ENCODE measurements at regions not wholly inside any gene's neighbourhood (a gene's known extent, or its start where the extent isn't known, plus 50 kb on each side); places are given as distances from the start of the nearest gene placed in this dataset.
"Not testable (repeated sequence)": the region's sequence is repeated elsewhere in the genome, so short reads cannot be mapped to it uniquely, and the experiment has no call there.

GRCh38 chrX:41009850-41010846 lies 75.1 kb upstream of the USP9X start:
- H4K8ac ChIP-seq (ENCODE audit: low read length): peak overlapping the region; percentile 75
- peak overlapping the region in 1 of 2 experiments; percentile 66 for H3K4me3 ChIP-seq (ENCODE audit: insufficient read depth in 1 of 2, low read depth in 1 of 2, low read length in 2 of 2)
- WGBS: 53% methylated on average over 26 of the region's 28 CpGs
- peak overlapping the region; percentile 21 to 54 for H3K18ac ChIP-seq (ENCODE audit: low read depth in 1 of 2, low read length in 2 of 2)
- no peaks in the 10 kb centered on the region for H3K36me3 ChIP-seq (ENCODE audit: control insufficient read depth in 1 of 2, insufficient read depth in 2 of 2, low read depth in 1 of 2, low read length in 2 of 2)
- H3K4me2 ChIP-seq (ENCODE audit: low read length, poor library complexity, severe bottlenecking): no peak overlapping the region
- no peak overlapping the region for H3K23ac ChIP-seq (ENCODE audit: low read length in 2 of 2)
- peak overlapping the region; percentile 80 for H4K91ac ChIP-seq (ENCODE audit: low read length)
- no peak overlapping the region for H2BK15ac ChIP-seq (ENCODE audit: low read depth, poor library complexity, severe bottlenecking)
- peak; percentile 92 for DNase-seq
- peak overlapping the region; percentile 88 for H3K9ac ChIP-seq (ENCODE audit: low read length)
- H2BK120ac ChIP-seq (ENCODE audit: low read depth, low read length): peak overlapping the region; percentile 29
- H3K27ac ChIP-seq (ENCODE audit: low read length, poor library complexity, severe bottlenecking): peak overlapping the region; percentile 48
- no peak overlapping the region for H2BK12ac ChIP-seq (ENCODE audit: low read length in 2 of 2)
- H3K14ac ChIP-seq (ENCODE audit: low read length in 2 of 2): no peak overlapping the region
- peaks cover 0 to 26% of the 10 kb centered on the region in 2 experiments for H3K27me3 ChIP-seq (ENCODE audit: control insufficient read depth in 1 of 2, insufficient read depth in 1 of 2, low read length in 2 of 2)
- peak overlapping the region in 1 of 2 experiments; percentile 5 for H3K4ac ChIP-seq (ENCODE audit: low read depth in 1 of 2, low read length in 2 of 2)
- no peaks in the 10 kb centered on the region for H3K79me1 ChIP-seq (replicated peaks; ENCODE audit: low read length, poor library complexity, severe bottlenecking)
- H3K4me1 ChIP-seq (ENCODE audit: control insufficient read depth, insufficient read depth, low read depth, low read length): peaks cover 2% of the 10 kb centered on the region
- H2AK5ac ChIP-seq (ENCODE audit: low read length, severe bottlenecking): no peak overlapping the region
- no peaks in the 10 kb centered on the region for H3K9me3 ChIP-seq (ENCODE audit: control insufficient read depth, low read length)
- no peak overlapping the region for H2AFZ ChIP-seq (ENCODE audit: low read depth, low read length)
- no peak overlapping the region for H2BK5ac ChIP-seq (ENCODE audit: low read depth, low read length, poor library complexity, severe bottlenecking)

DNA sequence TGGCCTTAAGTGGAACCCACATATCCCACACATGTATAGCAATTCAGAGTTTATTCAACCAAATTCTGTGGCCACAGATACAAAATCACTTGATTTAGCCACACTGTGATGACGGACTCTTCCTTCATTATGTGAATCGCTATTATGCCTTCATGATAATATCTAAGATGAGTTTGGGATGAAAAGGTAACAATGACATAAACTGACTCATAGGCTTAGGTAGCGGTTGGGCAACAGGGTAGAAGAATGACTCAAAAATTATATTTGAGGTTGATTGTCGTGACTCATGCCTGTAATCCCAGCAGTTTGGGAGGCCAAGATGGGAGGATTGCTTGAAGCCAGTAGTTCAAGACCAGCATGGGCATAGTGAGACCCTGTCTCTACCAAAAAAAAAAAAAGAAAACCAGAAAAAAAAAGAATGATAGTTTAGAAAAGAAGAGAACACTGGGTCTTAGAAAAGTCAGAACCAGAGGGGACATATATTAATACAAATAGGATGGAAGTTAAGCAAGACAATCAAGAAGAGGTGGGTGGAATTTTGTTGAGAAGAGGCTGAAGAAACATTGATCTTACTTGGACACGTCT lies 70.4 kb upstream of the USP9X start:
- H3K27ac ChIP-seq (ENCODE audit: low read length, poor library complexity, severe bottlenecking): no peak overlapping the region
- DNase-seq: no peak
- H2AFZ ChIP-seq (ENCODE audit: low read depth, low read length): no peak overlapping the region
- peaks cover 2% of the 10 kb centered on the region for H3K4me1 ChIP-seq (ENCODE audit: control insufficient read depth, insufficient read depth, low read depth, low read length)
- H4K8ac ChIP-seq (ENCODE audit: low read length): no peak overlapping the region
- no peak overlapping the region for H3K23ac ChIP-seq (ENCODE audit: low read length in 2 of 2)
- H4K91ac ChIP-seq (ENCODE audit: low read length): no peak overlapping the region
- no peak overlapping the region for H3K4me3 ChIP-seq (ENCODE audit: insufficient read depth in 1 of 2, low read depth in 1 of 2, low read length in 2 of 2)
- no peak overlapping the region for H2BK5ac ChIP-seq (ENCODE audit: low read depth, low read length, poor library complexity, severe bottlenecking)
- no peaks in the 10 kb centered on the region for H3K79me1 ChIP-seq (replicated peaks; ENCODE audit: low read length, poor library complexity, severe bottlenecking)
- no peak overlapping the region for H3K14ac ChIP-seq (ENCODE audit: low read length in 2 of 2)
- no peak overlapping the region for H3K4me2 ChIP-seq (ENCODE audit: low read length, poor library complexity, severe bottlenecking)
- H2AK5ac ChIP-seq (ENCODE audit: low read length, severe bottlenecking): no peak overlapping the region
- H3K36me3 ChIP-seq (ENCODE audit: control insufficient read depth in 1 of 2, insufficient read depth in 2 of 2, low read depth in 1 of 2, low read length in 2 of 2): no peaks in the 10 kb centered on the region
- H3K9me3 ChIP-seq (ENCODE audit: control insufficient read depth, low read length): no peaks in the 10 kb centered on the region
- H2BK12ac ChIP-seq (ENCODE audit: low read length in 2 of 2): no peak overlapping the region
- no peak overlapping the region for H3K9ac ChIP-seq (ENCODE audit: low read length)
- H3K18ac ChIP-seq (ENCODE audit: low read depth in 1 of 2, low read length in 2 of 2): no peak overlapping the region
- peaks cover 0 to 22% of the 10 kb centered on the region in 2 experiments for H3K27me3 ChIP-seq (ENCODE audit: control insufficient read depth in 1 of 2, insufficient read depth in 1 of 2, low read length in 2 of 2)
- H2BK15ac ChIP-seq (ENCODE audit: low read depth, poor library complexity, severe bottlenecking): no peak overlapping the region
- H3K4ac ChIP-seq (ENCODE audit: low read depth in 1 of 2, low read length in 2 of 2): no peak overlapping the region
- no peak overlapping the region for H2BK120ac ChIP-seq (ENCODE audit: low read depth, low read length)
- WGBS: 97% methylated on average over 5 of the region's 5 CpGs

DNA sequence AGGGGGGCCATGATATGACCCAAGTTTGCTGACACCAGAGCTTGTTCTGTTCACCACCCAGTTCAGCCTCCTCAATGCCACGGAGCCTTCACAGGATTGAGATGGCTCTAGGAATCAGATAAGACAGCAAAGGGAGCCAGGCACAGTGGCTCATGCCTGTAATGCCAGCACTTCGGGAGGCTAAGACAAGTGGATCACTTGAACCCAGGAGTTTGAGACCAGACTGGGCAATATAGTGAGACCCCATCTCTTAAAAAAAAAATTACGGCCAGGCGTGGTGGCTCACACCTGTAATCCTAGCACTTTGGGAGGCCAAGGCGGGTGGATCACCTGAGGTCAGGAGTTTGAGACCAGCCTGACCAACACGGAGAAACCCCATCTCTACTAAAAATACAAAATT lies 67.5 kb upstream of the USP9X start:
- peaks cover 0 to 12% of the 10 kb centered on the region in 2 experiments for H3K27me3 ChIP-seq (ENCODE audit: control insufficient read depth in 1 of 2, insufficient read depth in 1 of 2, low read length in 2 of 2)
- H3K4me2 ChIP-seq (ENCODE audit: low read length, poor library complexity, severe bottlenecking); H3K18ac ChIP-seq (ENCODE audit: low read depth in 1 of 2, low read length in 2 of 2); H4K8ac ChIP-seq (ENCODE audit: low read length); H3K23ac ChIP-seq (ENCODE audit: low read length in 2 of 2); H3K27ac ChIP-seq (ENCODE audit: low read length, poor library complexity, severe bottlenecking); DNase-seq; H3K36me3 ChIP-seq (ENCODE audit: control insufficient read depth in 1 of 2, insufficient read depth in 2 of 2, low read depth in 1 of 2, low read length in 2 of 2); H3K4me3 ChIP-seq (ENCODE audit: insufficient read depth in 1 of 2, low read depth in 1 of 2, low read length in 2 of 2); H3K4ac ChIP-seq (ENCODE audit: low read depth in 1 of 2, low read length in 2 of 2); H3K79me1 ChIP-seq (replicated peaks; ENCODE audit: low read length, poor library complexity, severe bottlenecking); H3K4me1 ChIP-seq (ENCODE audit: control insufficient read depth, insufficient read depth, low read depth, low read length); H2AK5ac ChIP-seq (ENCODE audit: low read length, severe bottlenecking); H2BK5ac ChIP-seq (ENCODE audit: low read depth, low read length, poor library complexity, severe bottlenecking); H2AFZ ChIP-seq (ENCODE audit: low read depth, low read length); H3K9ac ChIP-seq (ENCODE audit: low read length); H3K14ac ChIP-seq (ENCODE audit: low read length in 2 of 2); H2BK15ac ChIP-seq (ENCODE audit: low read depth, poor library complexity, severe bottlenecking); H2BK120ac ChIP-seq (ENCODE audit: low read depth, low read length); H4K91ac ChIP-seq (ENCODE audit: low read length); H3K9me3 ChIP-seq (ENCODE audit: control insufficient read depth, low read length); H2BK12ac ChIP-seq (ENCODE audit: low read length in 2 of 2): not testable (repeated sequence)
- WGBS: 94% methylated on average over 6 of the region's 6 CpGs

DNA sequence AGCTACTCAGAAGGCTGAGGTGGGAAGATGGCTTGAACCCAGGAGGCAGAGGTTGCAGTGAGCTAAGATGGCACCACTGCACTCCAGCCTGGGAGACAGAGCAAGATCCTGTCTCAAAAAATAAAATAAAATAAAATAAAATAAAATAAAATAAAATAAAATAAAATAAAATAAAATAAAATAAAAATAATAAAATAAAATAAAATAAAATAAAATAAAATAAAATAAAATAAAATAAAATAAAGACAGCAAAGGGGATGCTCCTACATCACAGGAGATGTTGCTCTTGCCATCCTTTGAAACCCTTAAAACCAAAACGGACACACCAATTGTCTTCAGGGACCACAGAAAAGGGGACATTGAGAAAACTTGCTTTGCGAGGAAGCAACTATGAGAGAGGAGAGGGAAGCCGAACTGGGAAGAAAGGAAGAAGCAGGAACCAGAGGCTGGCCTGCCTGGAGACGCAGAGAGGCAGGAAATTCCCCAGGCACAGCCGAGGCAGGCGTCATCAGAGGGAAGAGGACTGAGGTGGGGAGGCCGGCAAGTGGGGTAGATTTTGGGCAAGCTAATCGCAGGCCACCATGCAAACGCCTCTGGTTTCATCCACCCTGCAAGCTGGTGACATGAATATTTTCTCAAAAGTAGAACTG lies 66.7 kb upstream of the USP9X start:
- not testable (repeated sequence) for H3K4me3 ChIP-seq (ENCODE audit: insufficient read depth in 1 of 2, low read depth in 1 of 2, low read length in 2 of 2); H3K4me2 ChIP-seq (ENCODE audit: low read length, poor library complexity, severe bottlenecking); H2AFZ ChIP-seq (ENCODE audit: low read depth, low read length); H2BK5ac ChIP-seq (ENCODE audit: low read depth, low read length, poor library complexity, severe bottlenecking); H3K23ac ChIP-seq (ENCODE audit: low read length in 2 of 2); H3K36me3 ChIP-seq (ENCODE audit: control insufficient read depth in 1 of 2, insufficient read depth in 2 of 2, low read depth in 1 of 2, low read length in 2 of 2); H3K79me1 ChIP-seq (replicated peaks; ENCODE audit: low read length, poor library complexity, severe bottlenecking); H2AK5ac ChIP-seq (ENCODE audit: low read length, severe bottlenecking); H3K18ac ChIP-seq (ENCODE audit: low read depth in 1 of 2, low read length in 2 of 2); H3K9me3 ChIP-seq (ENCODE audit: control insufficient read depth, low read length); H4K91ac ChIP-seq (ENCODE audit: low read length); H2BK15ac ChIP-seq (ENCODE audit: low read depth, poor library complexity, severe bottlenecking); H4K8ac ChIP-seq (ENCODE audit: low read length); H2BK120ac ChIP-seq (ENCODE audit: low read depth, low read length); H2BK12ac ChIP-seq (ENCODE audit: low read length in 2 of 2); H3K4me1 ChIP-seq (ENCODE audit: control insufficient read depth, insufficient read depth, low read depth, low read length); H3K27ac ChIP-seq (ENCODE audit: low read length, poor library complexity, severe bottlenecking); H3K9ac ChIP-seq (ENCODE audit: low read length); H3K4ac ChIP-seq (ENCODE audit: low read depth in 1 of 2, low read length in 2 of 2); H3K14ac ChIP-seq (ENCODE audit: low read length in 2 of 2)
- WGBS: 47% methylated on average over 3 of the region's 9 CpGs
- DNase-seq: peak; percentile 13
- H3K27me3 ChIP-seq (ENCODE audit: control insufficient read depth in 1 of 2, insufficient read depth in 1 of 2, low read length in 2 of 2): peaks cover 0 to 12% of the 10 kb centered on the region in 2 experiments

All from mesenchymal stem cell (in vitro differentiated cells and primary cell).